ENCODE measurements at regions not wholly inside any gene's neighbourhood (a gene's known extent, or its start where the extent isn't known, plus 50 kb on each side); places are given as distances from the start of the nearest gene placed in this dataset.
"Not testable (repeated sequence)": the region's sequence is repeated elsewhere in the genome, so short reads cannot be mapped to it uniquely, and the experiment has no call there.

GRCh38 chr6:74603322-74604076 lies 602.4 kb downstream of the COL12A1 start:
- Histone ChIP-seq H3K9ac (ENCODE audit: low read depth in 1 of 2, low read length in 2 of 2) (no peak overlapping the region), H3K4me3 (ENCODE audit: low read depth in 1 of 2, low read length in 2 of 2) (no peak overlapping the region), H3K27ac (ENCODE audit: low read depth, low read length) (no peak overlapping the region), H3K36me3 (ENCODE audit: control insufficient read depth in 1 of 2, insufficient read depth in 2 of 2, low read length in 2 of 2) (no peaks in the 10 kb centered on the region), H3K4me1 (ENCODE audit: control insufficient read depth in 1 of 2, insufficient read depth in 2 of 2, low read length in 2 of 2) (no peaks in the 10 kb centered on the region), H3K27me3 (ENCODE audit: control insufficient read depth in 1 of 2, insufficient read depth in 2 of 2, low read length in 2 of 2) (no peaks in the 10 kb centered on the region), H3K9me3 (ENCODE audit: control insufficient read depth in 1 of 2, low read length in 2 of 2) (no peaks in the 10 kb centered on the region)

DNA sequence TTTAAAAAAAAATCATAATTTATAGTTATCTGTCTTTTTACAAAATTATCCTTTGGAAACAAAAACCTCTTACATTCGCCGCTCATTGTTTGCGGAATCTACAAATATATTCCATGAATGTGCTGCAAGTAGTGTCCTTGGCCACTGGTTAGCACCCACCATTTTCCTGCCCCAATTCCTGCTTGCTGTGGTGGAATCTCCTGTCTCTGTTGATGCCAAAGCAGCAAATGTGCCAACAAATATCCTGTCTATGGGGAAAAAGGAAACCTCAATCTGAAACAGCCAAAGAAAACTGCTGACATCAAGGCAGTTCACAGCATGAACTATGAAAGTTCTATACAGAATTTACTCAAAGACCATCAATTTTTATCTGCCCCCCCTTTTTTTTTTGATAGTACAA lies 603.6 kb downstream of the COL12A1 start:
- no peaks in the 10 kb centered on the region for H3K36me3 ChIP-seq (ENCODE audit: control insufficient read depth in 1 of 2, insufficient read depth in 2 of 2, low read length in 2 of 2)
- H3K9me3 ChIP-seq (ENCODE audit: control insufficient read depth in 1 of 2, low read length in 2 of 2), result no peaks in the 10 kb centered on the region
- H3K27ac ChIP-seq (ENCODE audit: low read depth, low read length), result no peak overlapping the region
- H3K4me1 ChIP-seq (ENCODE audit: control insufficient read depth in 1 of 2, insufficient read depth in 2 of 2, low read length in 2 of 2), result no peaks in the 10 kb centered on the region
- no peak overlapping the region for H3K4me3 ChIP-seq (ENCODE audit: low read depth in 1 of 2, low read length in 2 of 2)
- no peaks in the 10 kb centered on the region for H3K27me3 ChIP-seq (ENCODE audit: control insufficient read depth in 1 of 2, insufficient read depth in 2 of 2, low read length in 2 of 2)
- H3K9ac ChIP-seq (ENCODE audit: low read depth in 1 of 2, low read length in 2 of 2), result no peak overlapping the region

GRCh38 chr6:74598462-74599393 lies 607.1 kb downstream of the COL12A1 start:
- no peaks in the 10 kb centered on the region for H3K9me3 ChIP-seq (ENCODE audit: control insufficient read depth in 1 of 2, low read length in 2 of 2)
- no peaks in the 10 kb centered on the region for H3K36me3 ChIP-seq (ENCODE audit: control insufficient read depth in 1 of 2, insufficient read depth in 2 of 2, low read length in 2 of 2)
- H3K9ac ChIP-seq (ENCODE audit: low read depth in 1 of 2, low read length in 2 of 2), result no peak overlapping the region
- no peak overlapping the region for H3K4me3 ChIP-seq (ENCODE audit: low read depth in 1 of 2, low read length in 2 of 2)
- no peaks in the 10 kb centered on the region for H3K27me3 ChIP-seq (ENCODE audit: control insufficient read depth in 1 of 2, insufficient read depth in 2 of 2, low read length in 2 of 2)
- no peaks in the 10 kb centered on the region for H3K4me1 ChIP-seq (ENCODE audit: control insufficient read depth in 1 of 2, insufficient read depth in 2 of 2, low read length in 2 of 2)
- no peak overlapping the region for H3K27ac ChIP-seq (ENCODE audit: low read depth, low read length)

DNA sequence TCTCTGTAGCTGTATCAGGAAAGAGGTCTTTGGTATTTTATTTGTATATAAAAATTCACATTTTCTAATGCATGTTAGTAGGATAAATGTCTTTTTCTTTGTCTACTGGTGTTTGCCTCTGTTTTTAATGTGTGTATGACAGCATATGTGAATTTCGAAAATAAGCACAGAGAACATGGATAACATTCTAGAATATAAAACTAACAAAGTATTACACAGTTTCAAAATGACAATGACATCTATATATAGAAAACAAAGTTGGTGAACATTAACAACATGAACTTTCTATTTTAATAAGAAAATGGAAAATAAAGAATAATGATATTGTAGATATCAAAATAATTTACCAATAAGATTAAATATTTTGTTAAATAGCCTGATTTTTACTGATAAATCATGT lies 608.0 kb downstream of the COL12A1 start:
- H3K27me3 ChIP-seq (ENCODE audit: control insufficient read depth in 1 of 2, insufficient read depth in 2 of 2, low read length in 2 of 2), result no peaks in the 10 kb centered on the region

GRCh38 chr6:74597266-74597665 lies 608.6 kb downstream of the COL12A1 start:
- no peaks in the 10 kb centered on the region for H3K36me3 ChIP-seq (ENCODE audit: control insufficient read depth in 1 of 2, insufficient read depth in 2 of 2, low read length in 2 of 2)
- H3K9ac ChIP-seq (ENCODE audit: low read depth in 1 of 2, low read length in 2 of 2), result no peak overlapping the region
- no peaks in the 10 kb centered on the region for H3K9me3 ChIP-seq (ENCODE audit: control insufficient read depth in 1 of 2, low read length in 2 of 2)
- no peak overlapping the region for H3K27ac ChIP-seq (ENCODE audit: low read depth, low read length)
- H3K4me3 ChIP-seq (ENCODE audit: low read depth in 1 of 2, low read length in 2 of 2), result no peak overlapping the region
- H3K27me3 ChIP-seq (ENCODE audit: control insufficient read depth in 1 of 2, insufficient read depth in 2 of 2, low read length in 2 of 2), result no peaks in the 10 kb centered on the region
- H3K4me1 ChIP-seq (ENCODE audit: control insufficient read depth in 1 of 2, insufficient read depth in 2 of 2, low read length in 2 of 2), result no peaks in the 10 kb centered on the region

More for the DNA sequence above, 608.0 kb downstream of the COL12A1 start:
- H3K27ac ChIP-seq (ENCODE audit: low read depth, low read length), result no peak overlapping the region
- H3K4me3 ChIP-seq (ENCODE audit: low read depth in 1 of 2, low read length in 2 of 2), result no peak overlapping the region
- no peaks in the 10 kb centered on the region for H3K4me1 ChIP-seq (ENCODE audit: control insufficient read depth in 1 of 2, insufficient read depth in 2 of 2, low read length in 2 of 2)
- no peaks in the 10 kb centered on the region for H3K36me3 ChIP-seq (ENCODE audit: control insufficient read depth in 1 of 2, insufficient read depth in 2 of 2, low read length in 2 of 2)
- H3K9ac ChIP-seq (ENCODE audit: low read depth in 1 of 2, low read length in 2 of 2), result no peak overlapping the region
- H3K9me3 ChIP-seq (ENCODE audit: control insufficient read depth in 1 of 2, low read length in 2 of 2), result no peaks in the 10 kb centered on the region

DNA sequence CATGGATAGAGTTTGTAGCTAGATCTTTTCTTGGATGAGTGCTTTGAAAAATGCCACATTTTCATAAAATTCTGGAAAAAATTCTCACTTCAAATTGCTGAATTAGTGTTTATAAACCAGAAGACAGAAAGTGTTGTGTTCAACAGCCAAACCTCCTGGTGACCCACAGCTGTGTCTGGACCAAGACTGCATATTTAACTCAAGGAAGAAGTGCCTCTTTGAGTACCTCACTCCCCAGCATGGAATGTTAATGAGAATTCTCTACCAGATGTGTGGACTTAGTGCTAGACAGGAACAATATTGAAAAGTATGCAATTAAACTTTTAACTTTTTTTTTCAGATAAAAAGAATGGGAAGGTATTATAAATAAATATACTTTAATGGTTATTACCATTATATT lies 609.3 kb downstream of the COL12A1 start:
- Histone ChIP-seq H3K9me3 (ENCODE audit: control insufficient read depth in 1 of 2, low read length in 2 of 2) (no peaks in the 10 kb centered on the region), H3K36me3 (ENCODE audit: control insufficient read depth in 1 of 2, insufficient read depth in 2 of 2, low read length in 2 of 2) (no peaks in the 10 kb centered on the region), H3K9ac (ENCODE audit: low read depth in 1 of 2, low read length in 2 of 2) (no peak overlapping the region), H3K27me3 (ENCODE audit: control insufficient read depth in 1 of 2, insufficient read depth in 2 of 2, low read length in 2 of 2) (no peaks in the 10 kb centered on the region), H3K4me3 (ENCODE audit: low read depth in 1 of 2, low read length in 2 of 2) (no peak overlapping the region), H3K27ac (ENCODE audit: low read depth, low read length) (no peak overlapping the region), H3K4me1 (ENCODE audit: control insufficient read depth in 1 of 2, insufficient read depth in 2 of 2, low read length in 2 of 2) (no peaks in the 10 kb centered on the region)

- H3K27ac ChIP-seq (ENCODE audit: low read depth, low read length); H3K36me3 ChIP-seq (ENCODE audit: control insufficient read depth in 1 of 2, insufficient read depth in 2 of 2, low read length in 2 of 2); H3K27me3 ChIP-seq (ENCODE audit: control insufficient read depth in 1 of 2, insufficient read depth in 2 of 2, low read length in 2 of 2); H3K9ac ChIP-seq (ENCODE audit: low read depth in 1 of 2, low read length in 2 of 2); H3K9me3 ChIP-seq (ENCODE audit: control insufficient read depth in 1 of 2, low read length in 2 of 2); H3K4me1 ChIP-seq (ENCODE audit: control insufficient read depth in 1 of 2, insufficient read depth in 2 of 2, low read length in 2 of 2); H3K4me3 ChIP-seq (ENCODE audit: low read depth in 1 of 2, low read length in 2 of 2): not testable (repeated sequence)
Measured at GRCh38 chr6:74594350-74594749, 611.5 kb downstream of the COL12A1 start.

DNA sequence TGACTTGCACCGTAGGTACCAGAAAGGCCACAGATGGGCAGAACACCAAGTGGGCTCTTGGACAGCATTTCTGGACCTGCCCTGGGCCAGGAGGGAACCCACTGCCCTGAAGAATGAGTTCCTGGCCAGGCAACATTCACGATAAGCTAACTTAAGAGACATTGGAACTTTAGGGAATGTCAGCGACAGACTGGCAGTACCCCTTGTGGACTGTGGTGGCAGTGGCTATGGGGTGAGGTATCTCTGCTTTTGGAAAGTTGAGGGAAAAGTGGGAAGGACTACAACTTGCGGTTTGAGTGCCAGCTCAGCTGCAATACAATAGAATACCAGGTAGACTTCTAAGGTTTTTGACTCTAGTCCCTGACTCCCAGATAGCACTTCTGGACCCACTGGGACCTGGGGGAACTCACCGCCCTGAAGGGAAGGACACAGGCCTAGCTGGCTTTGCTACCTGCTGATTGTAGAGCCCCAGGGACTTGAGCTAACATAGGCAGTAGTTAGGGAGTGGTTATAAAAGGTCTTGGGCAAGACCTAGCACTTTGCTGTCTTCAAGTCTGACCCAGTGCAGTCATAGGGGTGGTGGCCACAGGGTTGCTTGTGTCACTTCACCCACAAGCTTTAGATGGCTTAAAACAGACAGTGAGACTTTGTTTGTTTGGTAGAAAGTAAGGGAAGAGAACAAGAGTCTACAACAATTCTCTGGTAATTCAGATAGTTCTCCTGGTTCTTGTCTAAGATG lies 617.6 kb downstream of the COL12A1 start:
- Histone ChIP-seq H3K4me1 (ENCODE audit: control insufficient read depth in 1 of 2, insufficient read depth in 2 of 2, low read length in 2 of 2) (no peaks in the 10 kb centered on the region), H3K9ac (ENCODE audit: low read depth in 1 of 2, low read length in 2 of 2) (no peak overlapping the region)

DNA sequence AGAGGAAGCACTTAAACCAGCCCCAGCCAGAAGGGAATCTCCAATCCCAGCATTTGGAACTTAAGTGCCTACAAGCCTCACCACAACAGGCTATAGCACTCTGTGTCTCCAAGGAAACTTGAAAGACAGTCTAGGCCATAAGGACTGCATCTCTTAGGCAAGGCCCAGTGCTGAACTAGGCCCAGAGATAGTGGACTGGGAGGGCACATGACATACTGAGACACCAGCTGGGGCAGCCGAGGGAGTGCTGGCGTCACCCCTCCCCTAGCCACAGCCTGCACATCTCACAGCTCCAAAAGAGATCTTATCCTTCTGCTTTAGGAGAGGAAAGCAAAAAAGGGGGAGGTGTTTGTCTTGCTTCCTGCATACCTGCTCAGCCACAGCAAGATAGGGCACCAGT lies 618.5 kb downstream of the COL12A1 start:
- H3K27me3 ChIP-seq (ENCODE audit: control insufficient read depth in 1 of 2, insufficient read depth in 2 of 2, low read length in 2 of 2), result no peaks in the 10 kb centered on the region
- no peaks in the 10 kb centered on the region for H3K9me3 ChIP-seq (ENCODE audit: control insufficient read depth in 1 of 2, low read length in 2 of 2)
- no peak overlapping the region for H3K4me3 ChIP-seq (ENCODE audit: low read depth in 1 of 2, low read length in 2 of 2)
- no peak overlapping the region for H3K9ac ChIP-seq (ENCODE audit: low read depth in 1 of 2, low read length in 2 of 2)
- no peaks in the 10 kb centered on the region for H3K4me1 ChIP-seq (ENCODE audit: control insufficient read depth in 1 of 2, insufficient read depth in 2 of 2, low read length in 2 of 2)
- no peak overlapping the region for H3K27ac ChIP-seq (ENCODE audit: low read depth, low read length)
- no peaks in the 10 kb centered on the region for H3K36me3 ChIP-seq (ENCODE audit: control insufficient read depth in 1 of 2, insufficient read depth in 2 of 2, low read length in 2 of 2)

More for the DNA sequence above, 617.6 kb downstream of the COL12A1 start:
- Histone ChIP-seq H3K9me3 (ENCODE audit: control insufficient read depth in 1 of 2, low read length in 2 of 2) (no peaks in the 10 kb centered on the region), H3K27ac (ENCODE audit: low read depth, low read length) (no peak overlapping the region), H3K27me3 (ENCODE audit: control insufficient read depth in 1 of 2, insufficient read depth in 2 of 2, low read length in 2 of 2) (no peaks in the 10 kb centered on the region), H3K4me3 (ENCODE audit: low read depth in 1 of 2, low read length in 2 of 2) (no peak overlapping the region), H3K36me3 (ENCODE audit: control insufficient read depth in 1 of 2, insufficient read depth in 2 of 2, low read length in 2 of 2) (no peaks in the 10 kb centered on the region)

DNA sequence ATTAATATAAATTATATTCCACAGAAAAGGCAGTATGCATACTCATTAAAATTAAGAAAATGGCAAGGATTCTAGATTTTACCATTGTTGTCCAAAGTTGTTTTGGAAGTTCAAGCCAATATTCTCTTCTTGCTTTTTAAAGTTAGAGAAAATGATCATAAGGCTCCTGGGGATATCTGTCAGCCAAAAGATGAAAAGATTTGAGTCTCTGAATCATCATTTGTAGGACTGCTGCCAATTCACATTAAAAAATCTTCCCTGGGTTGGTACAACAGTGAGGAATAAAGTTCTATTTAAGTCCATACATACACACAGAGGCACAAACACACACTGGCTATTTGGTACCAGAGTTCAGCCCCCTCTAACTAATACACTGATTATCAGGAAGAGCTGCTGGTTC lies 620.1 kb downstream of the COL12A1 start:
- H3K4me1 ChIP-seq (ENCODE audit: control insufficient read depth in 1 of 2, insufficient read depth in 2 of 2, low read length in 2 of 2), result no peaks in the 10 kb centered on the region
- H3K27ac ChIP-seq (ENCODE audit: low read depth, low read length), result no peak overlapping the region
- no peaks in the 10 kb centered on the region for H3K27me3 ChIP-seq (ENCODE audit: control insufficient read depth in 1 of 2, insufficient read depth in 2 of 2, low read length in 2 of 2)
- no peaks in the 10 kb centered on the region for H3K9me3 ChIP-seq (ENCODE audit: control insufficient read depth in 1 of 2, low read length in 2 of 2)
- H3K36me3 ChIP-seq (ENCODE audit: control insufficient read depth in 1 of 2, insufficient read depth in 2 of 2, low read length in 2 of 2), result no peaks in the 10 kb centered on the region
- no peak overlapping the region for H3K4me3 ChIP-seq (ENCODE audit: low read depth in 1 of 2, low read length in 2 of 2)
- H3K9ac ChIP-seq (ENCODE audit: low read depth in 1 of 2, low read length in 2 of 2), result no peak overlapping the region
